HG03460 (cell line): ENCODE measurements at regions not wholly inside any gene's neighbourhood (a gene's known extent, or its start where the extent isn't known, plus 50 kb on each side); places are given as distances from the start of the nearest gene placed in this dataset.

Experiments used
- ATAC-seq: cut with Tn5 transposase; IDR thresholded peaks from one replicate; pipeline ENCODE4 v1.9.1; 2021; ENCODE audit not compliant: unreplicated experiment

- no peak for ATAC-seq
Measured at GRCh38 chr7:130910949-130911944, 177.2 kb upstream of the KLF14 start.

DNA sequence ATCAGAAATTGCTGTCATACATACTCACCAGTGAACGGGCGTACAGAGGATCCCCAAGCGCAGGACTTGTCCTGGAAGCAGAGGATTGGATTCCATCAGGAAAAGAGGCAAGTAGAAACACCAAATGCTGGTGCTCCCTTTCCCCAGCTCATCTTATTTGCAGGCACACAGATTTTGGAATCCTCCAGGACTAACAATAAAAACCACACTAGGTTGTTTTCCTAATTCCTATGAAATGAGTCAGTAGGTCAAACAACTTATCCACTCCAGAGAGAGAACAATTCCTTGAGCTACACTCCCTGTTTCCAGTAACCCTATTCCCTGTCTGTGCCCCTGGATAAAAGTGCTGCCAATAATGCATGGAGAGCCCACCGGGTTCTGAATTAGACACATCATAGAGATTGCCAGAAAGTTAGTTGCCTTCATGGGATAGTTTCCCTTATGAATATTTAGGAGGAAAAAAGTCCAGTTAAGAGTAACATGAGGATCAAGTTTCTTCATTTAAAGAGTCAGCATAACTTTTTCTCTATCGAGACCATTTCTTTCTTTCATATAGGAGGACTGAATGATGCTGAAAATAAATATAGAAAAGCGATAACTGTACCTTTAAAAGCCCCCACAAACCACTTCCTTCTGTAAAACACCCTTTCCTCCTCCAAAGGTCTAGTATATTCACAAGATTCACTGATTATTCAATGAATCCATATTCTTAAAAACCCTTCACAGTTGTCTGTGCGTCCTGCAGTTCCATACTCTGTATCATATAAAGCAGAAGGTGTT is 178.3 kb upstream of the KLF14 start:
- ATAC-seq: no peak

DNA sequence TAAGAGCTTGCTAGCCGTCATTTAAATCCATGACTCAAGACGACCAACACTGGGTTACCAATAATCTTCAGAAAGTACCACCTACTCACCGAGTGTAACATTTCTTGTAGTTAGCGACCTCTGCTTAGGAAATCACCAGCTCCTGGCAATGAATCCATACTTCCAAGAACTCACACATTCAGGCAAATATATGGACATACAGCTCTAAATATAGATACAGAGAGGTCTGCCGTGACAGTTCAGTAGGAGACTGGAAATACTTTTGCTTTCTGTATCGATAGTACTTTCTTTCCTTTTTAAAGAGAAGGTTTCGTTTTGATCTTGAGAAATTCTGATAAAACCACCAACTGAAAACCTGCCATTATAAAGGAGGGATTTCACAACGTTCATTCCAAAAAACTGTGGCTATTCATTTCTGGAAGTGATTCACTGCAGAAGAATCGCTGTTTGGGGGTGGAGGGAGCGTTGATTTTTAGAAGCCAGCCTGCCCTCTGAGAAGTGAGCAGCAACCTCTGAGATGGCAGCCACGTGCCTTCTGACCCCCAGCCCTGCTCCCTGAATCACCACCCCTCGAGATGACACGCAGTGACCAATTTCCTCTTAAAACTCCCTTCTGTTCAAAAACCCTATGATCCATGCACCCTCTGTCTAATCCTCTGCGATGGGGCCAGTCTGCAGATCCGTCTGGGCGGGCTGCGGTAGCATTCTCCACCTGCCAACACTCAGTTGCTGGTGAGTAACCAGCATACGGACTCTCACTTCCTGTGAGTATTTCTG is 179.0 kb upstream of the KLF14 start:
- peak; percentile 92 for ATAC-seq

DNA sequence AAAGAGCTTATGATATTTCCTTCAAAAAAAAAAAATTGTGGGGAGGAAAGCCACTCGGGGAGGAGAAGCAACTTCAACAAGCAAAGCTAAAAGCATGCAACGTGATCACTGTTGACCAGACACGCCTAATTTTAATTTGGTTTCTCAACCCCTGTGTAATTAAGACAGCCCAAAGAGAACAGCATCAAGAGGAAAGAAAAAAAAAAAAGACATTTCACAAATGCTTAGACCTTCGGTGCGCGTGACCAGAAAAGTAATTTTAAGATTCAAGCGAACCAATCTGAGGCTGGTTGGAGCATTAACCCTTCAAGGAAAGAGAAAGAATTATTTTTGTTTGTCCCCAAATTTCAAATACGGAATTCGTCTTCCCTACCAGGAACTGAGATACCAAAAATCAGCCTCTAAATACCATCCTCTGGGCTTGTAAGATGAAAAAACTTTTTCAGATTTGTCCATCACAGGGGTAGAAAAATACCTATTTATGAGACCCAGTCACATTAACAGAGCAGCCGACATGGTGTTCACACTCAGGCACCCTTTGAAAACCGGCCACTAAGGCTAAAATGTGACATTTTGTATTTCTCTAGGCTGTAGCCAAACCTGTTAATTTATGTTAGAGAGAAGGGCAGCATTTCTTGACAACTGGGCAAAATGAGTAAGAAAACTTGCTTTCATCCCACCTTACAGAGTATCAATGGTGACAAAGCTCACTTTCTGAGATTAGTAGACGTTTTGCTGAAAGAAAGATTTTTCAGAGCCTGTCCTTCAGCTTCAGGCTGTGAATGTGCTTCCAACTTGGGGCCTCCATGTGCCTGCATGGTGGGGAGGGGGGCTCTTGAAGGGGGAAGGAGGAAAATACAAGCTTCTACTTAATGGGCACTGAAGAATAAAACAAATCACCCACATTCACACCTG is 179.9 kb upstream of the KLF14 start:
- no peak for ATAC-seq

- no peak for ATAC-seq
Measured at GRCh38 chr7:130914554-130915294, 180.7 kb upstream of the KLF14 start.

DNA sequence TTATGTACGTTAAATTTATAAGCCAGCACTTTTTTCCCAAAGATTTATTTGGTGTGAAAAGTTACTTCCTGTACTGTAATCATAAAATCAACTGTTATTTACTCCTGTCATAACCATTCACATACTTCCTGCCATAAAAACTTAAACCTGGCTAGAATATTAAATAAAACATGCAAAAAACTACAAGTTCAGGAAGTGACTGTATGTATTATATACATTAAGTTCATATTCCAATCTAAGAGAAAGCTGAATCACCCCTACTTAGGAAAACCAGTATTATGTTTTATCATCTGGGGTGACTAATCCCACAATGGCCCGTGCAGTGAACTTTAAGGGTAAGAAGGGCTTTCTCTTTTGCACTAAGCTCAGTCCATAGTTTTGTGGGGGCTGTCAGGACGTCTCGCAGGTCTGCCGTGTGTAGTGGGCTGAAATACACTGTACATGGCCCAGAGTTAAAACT is 183.7 kb upstream of the KLF14 start:
- no peak for ATAC-seq

GRCh38 chr7:130918129-130919052 is 184.4 kb upstream of the KLF14 start:
- no peak for ATAC-seq

GRCh38 chr7:130919316-130920103 is 185.5 kb upstream of the KLF14 start:
- no peak for ATAC-seq

GRCh38 chr7:130920122-130920521 is 186.1 kb upstream of the KLF14 start:
- ATAC-seq: no peak

DNA sequence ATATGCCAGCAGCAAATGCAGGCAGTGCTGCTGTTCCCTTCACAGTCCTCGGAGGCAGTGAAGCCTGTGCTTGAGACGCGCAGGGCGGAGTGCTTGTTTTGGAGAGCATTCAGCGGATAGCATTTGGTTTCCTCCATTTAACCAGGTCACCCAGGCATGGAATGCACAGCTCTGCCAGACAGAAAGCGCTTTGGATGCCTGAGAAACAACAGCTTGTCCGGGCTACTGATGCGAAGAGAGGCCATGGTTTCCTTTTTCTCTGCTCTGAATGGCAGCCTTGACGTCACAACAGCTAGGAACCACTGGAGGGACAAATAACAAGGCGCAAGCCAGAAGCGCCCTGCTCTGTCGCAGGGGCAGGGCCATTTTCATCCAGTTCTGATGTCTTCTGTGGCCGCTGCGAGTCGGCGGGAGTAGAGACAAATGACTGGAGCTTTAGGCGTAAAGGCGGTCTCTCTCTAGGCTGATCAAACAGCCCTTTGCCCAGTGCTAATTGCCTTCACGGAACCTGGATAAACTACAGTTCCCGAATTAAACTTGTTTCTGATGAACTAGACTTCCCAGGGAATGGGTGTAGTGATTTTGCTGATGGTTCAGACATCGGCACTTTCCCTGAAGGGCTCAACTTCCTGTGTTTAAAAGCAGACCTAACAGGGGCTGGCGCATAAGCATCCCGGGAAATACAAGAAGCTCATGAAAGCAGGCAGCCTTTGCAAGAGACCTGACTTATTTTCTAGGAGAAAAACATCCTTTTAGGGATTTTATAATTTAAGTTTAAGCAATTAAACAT is 187.6 kb upstream of the KLF14 start:
- no peak for ATAC-seq

GRCh38 chr7:130922206-130923112 is 188.5 kb upstream of the KLF14 start:
- no peak for ATAC-seq

DNA sequence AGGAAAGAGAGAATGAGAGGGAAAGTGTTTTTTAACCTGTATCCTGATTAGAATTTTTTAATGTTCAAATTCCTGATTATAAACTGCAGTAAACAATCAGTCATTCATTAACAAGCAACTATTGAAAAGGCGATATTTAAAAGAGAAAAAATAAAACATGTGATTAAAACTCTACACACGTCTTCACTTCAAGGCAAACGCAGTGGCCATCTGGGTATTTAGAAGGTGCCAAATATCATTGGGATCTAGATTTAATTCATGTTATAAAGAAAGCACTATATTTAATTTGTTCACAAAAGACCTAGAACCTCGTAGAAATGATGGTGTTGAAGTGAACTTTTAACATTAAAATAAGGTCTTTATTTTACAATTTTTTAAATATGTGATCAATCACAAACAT is 189.4 kb upstream of the KLF14 start:
- no peak for ATAC-seq

DNA sequence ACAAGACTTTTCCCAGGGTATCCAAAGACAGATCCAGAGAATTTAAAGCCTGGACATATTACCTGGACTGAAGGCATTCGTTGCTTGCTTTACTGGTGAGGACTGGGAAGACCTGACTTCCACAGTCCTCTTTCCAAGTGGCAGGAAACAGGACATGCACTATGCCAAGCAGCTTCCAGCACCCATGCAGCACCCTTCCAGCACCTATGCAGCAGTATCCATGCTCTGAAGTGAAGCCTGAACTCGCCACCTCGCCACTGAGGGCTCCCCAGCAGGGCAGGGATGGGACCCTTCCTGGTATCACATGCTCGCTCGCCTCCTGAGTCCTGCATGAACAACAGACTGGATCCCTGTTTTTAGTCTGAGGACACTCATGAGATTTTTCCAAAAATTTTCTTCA is 189.9 kb upstream of the KLF14 start:
- ATAC-seq: no peak

GRCh38 chr7:130925136-130925794 is 191.3 kb upstream of the KLF14 start:
- no peak for ATAC-seq

GRCh38 chr7:130926001-130926691 is 192.1 kb upstream of the KLF14 start:
- peak; percentile 43 for ATAC-seq
